ENCODE measurements at regions not wholly inside any gene's neighbourhood (a gene's known extent, or its start where the extent isn't known, plus 50 kb on each side); places are given as distances from the start of the nearest gene placed in this dataset.
"Not testable (repeated sequence)": the region's sequence is repeated elsewhere in the genome, so short reads cannot be mapped to it uniquely, and the experiment has no call there.

DNA sequence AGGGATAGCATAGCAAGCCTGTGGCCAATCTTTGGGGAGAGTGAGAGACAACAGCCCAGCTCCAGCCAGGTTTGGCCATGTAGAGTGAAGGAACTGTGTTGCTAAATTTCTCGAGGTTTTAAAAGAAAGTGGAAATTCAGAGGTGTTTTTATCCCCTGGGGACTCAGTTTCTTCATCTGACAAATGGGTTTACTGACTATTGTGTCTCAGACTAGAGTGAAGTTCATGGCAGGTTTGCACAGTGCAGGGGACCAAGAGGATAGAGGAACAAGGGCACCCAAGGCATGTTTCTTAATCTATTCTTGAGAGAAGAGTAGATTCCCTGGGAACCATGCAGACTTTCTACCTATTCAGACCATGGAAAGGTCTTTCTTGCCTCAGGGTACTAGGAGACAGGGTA, 555.8 kb upstream of the C16orf82 start:
- DNase-seq: no peak

DNA sequence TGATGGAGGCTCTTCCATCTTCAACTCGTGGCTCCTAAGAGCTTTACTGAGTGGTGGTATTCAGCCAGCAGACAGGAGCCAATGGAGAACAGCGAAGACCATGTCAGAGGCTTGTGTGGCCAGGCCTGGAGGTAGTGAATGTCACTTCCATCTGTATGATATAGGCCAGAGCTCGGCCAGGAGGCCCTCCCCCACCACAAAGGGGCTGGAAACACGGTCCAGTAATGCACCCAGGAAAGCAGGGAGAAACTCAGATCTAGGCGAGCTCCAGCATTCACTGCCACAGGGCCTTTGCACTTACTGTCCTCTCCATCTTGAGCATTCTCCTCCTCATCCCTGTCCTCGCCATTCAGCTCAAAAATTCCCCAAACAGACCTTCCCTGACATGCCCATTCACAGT, 555.3 kb upstream of the C16orf82 start:
- DNase-seq: no peak

DNA sequence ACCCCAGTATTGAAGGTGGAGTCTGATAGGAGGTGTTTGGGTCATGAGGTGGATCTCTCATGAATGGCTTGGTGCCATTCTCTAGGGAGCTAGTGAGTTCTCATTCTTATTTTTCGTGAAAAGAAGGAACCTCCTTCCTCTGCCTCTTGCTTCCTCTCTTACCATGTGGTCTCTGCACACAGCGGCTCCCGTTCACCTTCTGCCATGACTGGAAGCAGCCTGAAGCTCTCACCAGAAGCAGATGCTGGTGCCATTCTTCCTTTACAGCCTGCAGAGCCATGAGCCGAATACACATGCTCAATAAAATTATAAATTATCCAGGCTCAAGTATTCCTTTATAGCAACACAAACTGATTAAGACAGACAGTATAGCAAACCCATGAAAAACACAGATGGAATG, 545.1 kb upstream of the C16orf82 start:
- no peak for DNase-seq

DNA sequence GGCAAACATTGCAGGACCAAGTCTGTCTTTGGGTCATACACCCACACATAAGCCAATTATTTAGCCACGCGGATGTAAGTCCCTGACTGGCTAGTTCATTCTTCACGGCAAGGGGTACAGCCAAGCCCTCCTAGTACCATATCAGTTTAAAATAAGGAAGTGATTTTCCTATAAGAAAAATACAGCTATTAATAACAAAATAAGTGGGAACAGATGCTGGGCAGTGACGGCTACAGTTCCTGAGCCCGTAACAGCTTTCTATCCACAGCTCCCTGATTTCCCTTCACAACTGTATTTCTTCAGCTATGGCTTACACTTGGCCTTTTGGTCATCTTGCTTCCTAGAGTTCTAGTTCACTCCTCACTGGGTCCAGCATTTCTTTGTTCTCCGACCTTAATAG, 542.4 kb upstream of the C16orf82 start:
- no peak for DNase-seq

DNA sequence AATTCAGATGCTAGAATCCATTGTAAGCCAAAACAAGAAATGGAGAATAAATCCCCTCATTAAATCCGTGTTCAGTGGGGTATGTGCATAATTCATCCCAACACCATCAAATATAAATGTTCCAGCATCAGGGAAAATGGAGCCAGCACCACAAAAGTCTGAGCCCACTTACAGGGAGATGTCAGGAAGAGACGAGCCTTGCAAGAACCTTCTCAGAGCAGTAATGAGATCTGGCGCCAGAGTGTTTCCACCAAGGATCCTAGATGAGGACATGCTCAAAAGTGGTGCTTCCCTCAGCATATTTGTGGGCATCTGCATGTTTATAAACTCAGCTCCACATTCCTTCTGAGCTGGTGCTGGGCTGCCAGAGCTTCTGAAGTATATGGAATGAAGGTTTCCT, 541.9 kb upstream of the C16orf82 start:
- no peak for DNase-seq

DNA sequence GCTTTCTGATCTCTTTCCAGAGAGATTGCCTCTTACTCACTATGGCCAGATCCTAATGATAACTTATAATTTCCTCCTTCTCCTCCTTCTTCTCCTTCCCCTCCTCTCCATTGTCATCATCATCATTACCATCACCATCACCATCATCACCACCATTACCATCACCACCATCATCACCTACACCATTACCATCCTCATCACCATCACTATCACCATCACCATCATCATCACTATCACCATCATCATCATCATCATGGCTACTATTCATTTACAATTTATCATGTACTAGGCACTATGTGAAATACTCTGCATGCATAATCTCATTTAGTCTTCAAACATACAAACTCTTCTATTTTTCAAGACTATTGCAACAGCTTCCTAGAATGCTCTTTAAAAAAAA, 540.9 kb upstream of the C16orf82 start:
- DNase-seq: no peak

DNA sequence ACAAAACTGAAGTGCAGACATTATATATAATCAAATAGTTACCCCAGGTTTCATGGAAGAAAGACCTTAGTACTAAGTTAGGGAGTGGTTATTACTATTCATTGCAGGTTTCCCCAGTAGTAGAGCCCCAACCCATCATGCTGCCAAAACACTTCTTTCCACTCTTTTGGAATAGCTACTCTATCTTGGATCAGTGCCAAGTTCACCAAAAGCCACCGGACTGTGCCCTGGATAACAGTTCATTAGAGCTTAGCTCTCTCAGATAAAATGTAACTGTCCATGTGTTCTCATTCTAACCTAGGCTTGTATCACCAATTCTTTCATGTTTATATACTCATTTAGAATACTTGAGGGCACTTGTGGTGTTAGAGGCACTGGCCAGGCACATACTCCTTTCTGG, 540.1 kb upstream of the C16orf82 start:
- no peak for DNase-seq

DNA sequence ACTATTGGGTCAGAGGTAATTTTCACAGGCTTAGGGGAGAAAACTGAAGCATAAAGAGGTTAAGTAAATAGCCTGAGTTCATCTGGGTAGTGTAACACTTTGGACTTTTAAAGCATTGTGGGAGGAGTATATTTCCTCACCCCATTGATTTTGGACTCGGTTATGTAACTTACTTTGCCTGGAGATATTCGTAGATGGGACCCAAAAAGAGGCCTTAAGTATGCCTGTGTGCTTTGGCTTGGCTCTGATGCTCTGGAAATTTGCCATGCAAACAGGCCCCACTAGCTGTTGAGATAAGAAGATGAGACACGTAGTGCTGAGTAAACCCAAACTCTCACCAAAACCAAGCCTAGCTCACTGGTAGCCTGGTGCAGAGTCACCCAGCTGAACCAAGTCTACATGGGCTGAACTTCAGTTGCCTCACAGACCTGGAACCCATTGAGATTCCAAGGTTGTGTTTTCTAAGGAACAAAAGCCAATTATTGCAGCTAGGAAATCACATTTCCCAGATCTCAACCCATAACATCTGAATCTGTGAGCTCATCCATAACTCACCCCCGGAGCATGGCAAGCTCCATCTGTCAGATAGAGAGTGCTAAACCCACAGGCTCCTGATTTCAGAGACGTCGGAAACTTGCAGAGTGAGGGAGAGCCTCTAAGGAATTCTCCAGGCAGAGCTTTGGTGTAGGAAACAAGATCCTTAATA, 536.0 kb upstream of the C16orf82 start:
- DNase-seq: no peak

DNA sequence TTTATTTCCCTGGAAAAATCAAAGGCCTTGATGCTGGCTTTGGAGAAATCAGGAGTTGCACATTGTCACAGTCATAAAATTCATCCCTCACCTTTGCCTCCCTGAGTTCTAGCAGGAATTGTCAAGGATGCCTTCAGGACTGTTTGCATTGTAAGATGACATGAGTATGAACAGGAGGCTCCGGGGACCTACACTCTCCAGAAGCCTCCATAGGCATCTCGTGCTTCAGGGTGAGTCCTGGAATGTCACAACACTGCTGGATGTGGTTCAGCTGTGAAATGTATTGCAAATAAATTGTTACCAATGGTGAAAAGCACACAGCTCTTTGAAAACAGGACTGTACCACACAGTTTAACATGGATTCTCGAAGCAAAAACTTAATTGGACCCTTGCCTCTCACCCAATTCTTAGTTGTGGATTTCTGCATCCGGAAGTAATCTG, 535.4 kb upstream of the C16orf82 start:
- DNase-seq: no peak

DNA sequence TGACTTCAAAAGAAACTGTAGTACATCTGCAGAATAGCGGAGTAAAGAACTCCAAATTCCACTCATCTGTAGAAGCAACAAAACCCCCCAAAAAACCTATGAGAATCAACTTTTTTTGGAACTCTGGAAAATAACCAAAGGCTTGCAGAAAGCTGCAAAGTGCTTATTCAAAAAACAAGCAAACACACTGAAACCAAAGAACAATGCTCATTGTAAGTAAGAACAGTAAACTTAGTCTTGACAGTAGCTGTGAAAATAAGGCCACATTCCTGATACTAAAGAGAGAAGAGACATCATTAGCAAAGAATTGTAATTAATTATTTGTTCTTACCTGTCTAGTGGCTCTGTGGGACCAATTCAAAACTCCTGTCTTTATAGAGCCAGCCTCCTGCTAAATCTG, 534.3 kb upstream of the C16orf82 start:
- no peak for DNase-seq

DNA sequence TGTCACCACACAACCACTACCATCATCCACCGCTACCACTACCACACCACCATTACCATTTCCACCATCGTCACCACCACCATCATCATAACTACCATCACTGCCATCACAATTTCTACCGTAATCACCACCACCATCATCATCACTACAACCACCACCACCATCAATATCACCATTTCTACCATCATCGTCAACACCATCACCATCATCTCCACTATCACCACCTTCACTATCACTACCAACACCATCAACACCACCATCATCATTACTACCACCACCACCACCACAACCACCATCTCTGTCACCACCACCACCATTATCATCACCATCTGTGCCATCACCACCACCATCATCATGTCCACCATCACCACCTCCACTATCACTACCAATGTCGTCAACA, 524.5 kb upstream of the C16orf82 start:
- no peak for DNase-seq

DNA sequence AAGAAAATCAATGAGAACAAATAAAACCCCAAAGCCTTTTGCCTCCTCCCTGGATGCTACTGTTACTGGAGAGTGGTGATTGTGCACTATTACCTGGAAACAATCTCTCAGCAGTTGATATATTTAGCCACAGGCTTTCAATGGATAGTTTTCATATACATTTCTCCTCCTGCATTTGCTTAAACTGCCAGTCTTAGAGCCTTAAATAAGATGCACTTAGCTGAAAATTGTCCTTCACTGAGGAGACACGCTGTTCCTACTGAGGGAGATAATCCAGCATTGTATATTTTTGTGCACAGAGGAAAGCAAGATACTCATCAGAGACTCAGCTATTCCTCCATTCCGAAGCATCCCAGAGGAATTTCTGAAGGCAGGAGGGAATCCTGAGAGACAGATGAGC, 520.2 kb upstream of the C16orf82 start:
- DNase-seq: no peak

DNA sequence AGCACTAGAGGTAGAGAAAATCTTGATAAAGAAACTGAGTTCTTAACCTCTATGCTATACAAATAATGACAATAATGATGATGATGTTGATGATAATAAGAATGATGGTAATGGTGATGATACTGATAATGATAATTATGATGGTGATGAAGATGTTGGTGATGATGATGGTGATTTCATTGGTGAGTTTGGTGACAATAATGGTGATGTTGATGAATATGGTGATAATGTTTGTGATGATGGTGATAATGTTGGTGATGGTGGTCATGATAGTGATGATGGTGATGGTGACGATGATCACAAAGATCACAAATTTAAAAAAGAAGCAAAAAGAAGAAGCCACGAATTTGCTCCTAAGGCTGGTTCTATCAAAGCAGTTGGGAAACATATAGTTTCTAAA, 519.0 kb upstream of the C16orf82 start:
- DNase-seq: no peak

DNA sequence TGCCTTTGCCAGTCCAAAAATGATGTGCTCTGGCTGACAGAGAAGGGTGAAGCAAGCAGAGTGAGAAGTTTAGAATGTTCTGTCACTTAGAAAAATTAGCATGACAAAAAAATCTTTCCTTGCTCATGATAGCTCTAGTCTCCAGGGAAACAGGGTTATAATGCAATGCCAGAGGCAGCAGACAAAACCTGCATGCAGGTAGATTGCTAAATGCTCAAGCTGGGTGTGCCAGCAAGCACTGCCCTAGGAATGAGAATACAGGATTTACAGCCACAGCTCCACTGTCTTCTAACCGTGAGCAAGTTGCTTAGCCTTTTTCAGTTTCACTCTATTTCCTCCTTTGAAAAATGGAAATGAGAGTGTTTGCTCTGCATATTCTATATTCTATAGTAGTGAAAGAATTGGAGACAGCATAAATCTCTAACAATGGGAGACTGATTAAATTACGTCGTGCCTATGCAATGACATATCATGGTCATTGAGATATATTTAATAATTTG, 516.6 kb upstream of the C16orf82 start:
- no peak for DNase-seq

DNA sequence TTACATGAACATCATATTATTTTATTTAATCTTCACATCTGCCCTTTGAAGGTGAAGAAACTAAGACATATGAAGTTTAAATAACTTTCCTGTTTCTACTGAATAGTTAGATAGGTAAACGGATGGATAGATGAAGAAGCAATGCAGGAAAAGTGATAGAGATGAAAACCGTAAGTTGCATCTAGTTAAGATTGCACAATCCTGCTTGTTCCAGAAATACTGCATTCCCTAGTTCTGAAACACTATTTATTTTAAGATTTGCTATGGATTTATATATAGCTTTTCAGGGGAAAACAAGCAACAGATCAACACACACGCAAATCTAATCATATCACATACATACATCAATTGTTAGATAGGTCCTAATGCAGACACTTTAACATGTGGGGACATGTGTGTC, 512.7 kb upstream of the C16orf82 start:
- DNase-seq: no peak

DNA sequence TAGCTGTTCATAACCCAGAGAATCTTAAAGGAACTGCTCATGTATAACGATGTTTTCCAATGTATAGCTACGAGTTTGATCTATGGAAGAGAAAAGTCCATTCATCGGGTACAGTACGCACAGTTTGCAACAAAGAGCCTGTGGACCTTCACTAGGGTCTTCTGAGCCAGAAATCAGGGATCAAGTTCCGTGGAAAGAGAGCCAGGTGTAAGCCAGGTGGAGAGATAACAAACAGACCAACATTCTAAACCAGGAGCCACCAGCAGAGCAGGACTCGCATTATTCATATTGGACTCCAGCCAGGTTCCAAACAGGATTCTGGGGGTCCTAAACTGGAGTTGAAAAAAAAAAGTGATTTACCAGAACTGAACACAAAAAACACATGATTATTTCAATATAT, 505.4 kb upstream of the C16orf82 start:
- no peak for DNase-seq

DNA sequence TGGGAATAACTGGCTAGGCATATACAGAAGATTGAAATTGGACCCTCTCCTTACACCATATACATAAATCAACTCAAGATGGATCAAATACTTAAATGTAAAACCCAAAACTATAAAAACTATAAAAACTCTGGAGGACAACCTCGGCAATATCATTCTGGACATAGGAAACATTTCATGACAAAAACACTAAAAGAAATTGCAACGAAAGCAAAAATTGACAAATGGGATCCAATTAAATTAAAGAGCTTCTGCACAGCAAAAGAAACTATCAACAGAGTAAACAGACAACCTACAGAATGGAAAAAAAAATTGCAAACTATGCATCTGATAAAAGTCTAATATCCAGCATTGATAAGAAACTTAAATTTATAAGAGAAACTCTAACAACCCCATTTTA, 503.7 kb upstream of the C16orf82 start:
- no peak for DNase-seq

DNA sequence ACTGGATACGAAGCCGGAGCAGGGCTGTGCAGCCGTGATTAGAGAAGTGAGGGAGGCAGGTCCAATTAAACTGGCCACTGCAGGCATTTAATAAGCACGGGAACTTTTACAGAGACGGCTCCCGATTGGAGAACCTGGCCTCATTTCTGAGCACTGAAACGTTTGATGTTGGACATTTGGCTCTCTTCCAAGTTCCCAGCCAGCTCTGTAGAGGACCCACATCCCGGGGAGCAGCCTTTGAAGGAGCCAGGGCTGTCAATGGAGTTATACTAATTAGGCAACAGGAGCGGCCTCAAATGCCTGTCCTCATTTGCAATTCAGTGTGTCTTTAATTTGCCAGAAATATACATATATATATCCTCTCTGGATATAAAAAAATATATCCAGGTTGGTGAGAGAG, 499.4 kb upstream of the C16orf82 start:
- no peak for DNase-seq

DNA sequence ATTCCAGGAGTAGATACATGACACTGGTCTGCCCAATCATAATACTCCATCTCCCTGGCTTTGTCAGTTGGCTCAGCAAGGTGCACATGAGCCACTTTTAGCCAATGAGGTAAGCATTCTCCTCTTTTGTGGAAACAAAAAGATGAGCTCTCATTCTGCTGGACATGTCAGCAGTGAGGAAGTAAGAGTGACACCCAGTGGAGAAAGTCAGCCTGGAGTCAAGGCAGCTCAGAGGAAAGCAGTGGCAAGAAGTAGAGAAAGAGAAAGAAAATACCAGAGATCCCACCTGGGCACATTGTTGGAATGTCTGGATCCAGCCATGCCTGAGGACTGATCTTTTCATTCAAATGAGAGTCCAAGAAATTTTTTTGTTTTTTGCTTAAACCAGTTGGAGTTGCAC, 496.9 kb upstream of the C16orf82 start:
- DNase-seq: no peak

DNA sequence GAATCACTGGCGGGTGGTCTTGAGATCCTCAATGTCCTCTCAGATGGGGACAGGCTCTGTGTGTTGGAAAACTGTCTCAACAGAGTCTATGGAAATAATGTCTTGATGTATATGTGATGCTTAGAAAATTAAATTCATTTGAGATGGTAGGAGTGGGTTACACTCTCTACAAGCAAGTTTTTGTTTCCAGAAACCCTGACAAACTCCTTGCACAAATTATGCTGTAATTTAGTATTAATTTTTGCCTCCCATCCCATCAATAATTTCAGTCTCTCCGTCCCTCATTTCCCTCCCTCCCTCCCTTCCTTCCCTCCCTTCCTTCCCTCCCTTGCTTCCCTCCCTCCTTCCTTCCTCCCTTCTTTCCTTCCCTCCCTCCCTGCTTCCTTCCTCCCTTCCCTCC, 488.0 kb upstream of the C16orf82 start:
- no peak for DNase-seq

DNA sequence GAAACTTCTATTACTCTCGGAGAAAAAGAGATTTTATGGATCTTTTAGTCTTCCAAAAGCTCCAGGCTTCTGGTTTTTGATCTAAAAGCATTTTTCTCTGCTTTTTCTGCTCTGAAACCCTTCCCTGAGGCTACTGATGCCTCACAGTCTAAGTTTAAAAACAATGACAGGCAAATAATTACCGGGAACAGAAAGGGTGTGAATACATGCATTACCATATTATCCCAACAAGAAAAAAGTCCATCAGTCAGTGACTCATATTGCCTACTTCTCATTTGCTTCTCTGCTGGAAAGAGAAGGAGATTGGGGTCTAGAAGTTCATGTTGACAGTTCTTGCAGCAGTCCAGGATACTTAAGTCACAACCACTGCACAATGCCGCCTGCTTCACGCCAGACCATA, 482.9 kb upstream of the C16orf82 start:
- DNase-seq: no peak

DNA sequence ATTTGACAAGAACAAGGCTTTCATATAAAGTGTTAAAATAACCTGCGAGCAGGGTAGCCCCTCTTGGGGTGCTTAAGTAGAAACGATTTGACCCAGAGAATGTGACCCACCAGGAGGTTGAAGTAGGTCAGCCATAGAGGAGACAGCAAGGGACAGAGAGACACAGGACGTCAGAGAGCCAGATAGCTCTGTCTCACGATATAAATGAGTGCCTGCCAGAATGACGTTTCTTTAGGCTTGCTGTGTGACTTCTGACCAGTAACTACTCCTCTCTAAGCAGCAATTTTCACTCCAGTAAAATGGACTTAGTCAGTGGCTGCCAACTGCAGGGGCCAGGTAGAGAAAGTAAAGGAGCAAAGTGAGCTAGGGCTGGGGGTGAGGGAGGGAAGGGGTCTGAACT, 473.0 kb upstream of the C16orf82 start:
- DNase-seq: no peak

DNA sequence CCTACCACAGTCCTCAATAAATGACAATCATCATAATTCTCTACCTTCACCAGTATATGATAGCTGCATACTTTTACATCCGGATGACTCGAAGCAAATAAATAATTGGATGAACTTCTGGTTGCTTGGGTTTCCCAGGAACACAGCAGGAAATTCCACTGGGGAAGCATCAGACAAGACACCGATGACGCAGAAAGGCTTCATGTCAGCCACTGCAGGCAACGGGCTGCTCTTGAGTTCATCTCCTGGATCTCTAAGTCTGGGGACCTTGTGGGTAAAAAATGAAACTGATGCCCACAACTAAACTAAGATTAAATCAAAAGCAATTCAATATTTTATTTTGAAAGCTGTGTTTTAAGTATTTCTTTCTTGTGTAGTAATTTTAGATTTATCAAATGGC, 472.1 kb upstream of the C16orf82 start:
- DNase-seq: no peak

DNA sequence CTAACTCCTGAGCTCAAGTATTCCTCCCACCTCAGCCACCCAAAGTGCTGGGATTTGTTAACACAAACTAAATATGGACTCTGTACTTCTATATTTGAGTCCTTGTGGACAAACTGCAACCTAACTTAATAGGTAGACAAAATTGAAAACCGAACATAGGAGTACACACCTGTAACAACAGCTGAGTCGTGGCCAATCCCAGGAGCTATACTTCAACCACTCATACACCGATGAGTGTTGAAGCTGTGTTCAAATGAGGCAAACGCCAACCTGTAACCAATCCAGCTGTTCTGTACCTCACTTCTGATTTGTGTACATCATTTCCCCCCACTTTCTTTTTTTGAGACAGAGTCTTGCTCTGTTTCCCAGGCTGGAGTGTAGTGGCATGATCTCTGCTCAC, 471.5 kb upstream of the C16orf82 start:
- no peak for DNase-seq

DNA sequence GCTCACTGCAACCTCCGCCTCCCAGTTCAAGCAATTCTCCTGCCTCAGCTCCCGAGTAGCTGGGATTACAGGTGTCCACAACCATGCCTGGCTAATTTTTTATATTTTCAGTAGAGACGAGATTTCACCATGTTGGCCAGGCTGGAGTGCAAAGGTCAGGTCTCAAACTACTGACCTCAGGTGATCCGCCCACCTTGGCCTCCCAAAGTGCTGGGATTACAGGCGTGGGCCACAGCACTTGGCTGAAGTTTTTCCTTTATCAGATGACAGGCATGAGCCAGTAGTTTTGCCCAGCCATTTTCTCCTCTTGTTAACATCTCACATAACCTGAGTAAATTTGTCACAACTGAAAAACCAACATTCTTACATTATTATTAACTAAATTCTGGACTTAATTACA, 470.7 kb upstream of the C16orf82 start:
- DNase-seq: not testable (repeated sequence)

DNA sequence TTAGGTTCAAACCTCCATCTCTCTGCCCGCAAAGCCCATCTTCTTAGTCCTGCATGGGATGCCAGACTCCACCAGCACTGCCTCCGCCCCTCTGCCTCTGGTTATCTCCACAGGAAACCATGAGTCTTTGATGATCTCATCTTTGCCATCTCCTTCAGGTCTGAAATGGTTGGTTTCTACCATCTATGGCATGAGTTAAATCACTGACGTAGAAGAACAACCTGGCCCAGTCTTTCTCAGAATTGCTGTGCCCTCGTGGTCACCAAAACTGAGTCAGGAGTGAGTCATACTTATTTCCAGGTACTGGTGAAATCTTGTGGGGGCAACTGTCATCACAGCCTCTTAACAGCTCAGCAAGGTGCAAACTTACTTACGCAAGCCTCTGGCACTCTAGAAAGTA, 468.7 kb upstream of the C16orf82 start:
- peak; percentile 6 for DNase-seq
